H9 (cell line): ENCODE measurements at regions not wholly inside any gene's neighbourhood (a gene's known extent, or its start where the extent isn't known, plus 50 kb on each side); places are given as distances from the start of the nearest gene placed in this dataset.

Source experiments
- DNase-seq: peaks from one replicate; pipeline ENCODE4 v3.0.0-alpha.2; 2017
- H2AFZ ChIP-seq: one replicate; pipeline ENCODE4 v1.6.1; 2013; ENCODE audit warnings: mild to moderate bottlenecking, low read length, control low read depth, moderate library complexity
- H2AK5ac ChIP-seq: 2 replicates; pipeline ENCODE4 v1.6.1; 2013; ENCODE audit warnings: low read length, control low read depth, mixed read lengths; ENCODE audit not compliant: insufficient read length
- H2BK120ac ChIP-seq: one replicate; pipeline ENCODE4 v1.6.1; 2013; ENCODE audit warnings: low read depth, mild to moderate bottlenecking, low read length, control low read depth, inconsistent platforms; ENCODE audit not compliant: poor library complexity, severe bottlenecking
- H2BK12ac ChIP-seq: 2 replicates; pipeline ENCODE4 v1.6.1; 2013; ENCODE audit warnings: low read length, control low read depth, mixed read lengths, low read depth; ENCODE audit not compliant: insufficient read length
- H2BK15ac ChIP-seq: 2 replicates; pipeline ENCODE4 v1.6.1; 2013; ENCODE audit warnings: low read depth, low read length, control low read depth
- H2BK20ac ChIP-seq: one replicate; pipeline ENCODE4 v1.6.1; 2013; ENCODE audit warnings: low read depth, mild to moderate bottlenecking, low read length, control low read depth, inconsistent platforms; ENCODE audit not compliant: poor library complexity, severe bottlenecking
- H2BK5ac ChIP-seq: 2 replicates; pipeline ENCODE4 v1.6.1; 2013; ENCODE audit warnings: low read length, control low read depth, mixed read lengths; ENCODE audit not compliant: insufficient read length
- H3K14ac ChIP-seq: 2 replicates; pipeline ENCODE4 v1.6.1; 2013; ENCODE audit warnings: low read length, control low read depth; ENCODE audit not compliant: insufficient read depth
- H3K18ac ChIP-seq: 2 replicates; pipeline ENCODE4 v1.6.1; 2013; ENCODE audit warnings: low read depth, mild to moderate bottlenecking, mixed read lengths, low read length, control low read depth; ENCODE audit not compliant: insufficient read length
- H3K23ac ChIP-seq: 2 replicates; pipeline ENCODE4 v1.6.1; 2013; ENCODE audit warnings: low read length, control low read depth, mixed read lengths, low read depth; ENCODE audit not compliant: insufficient read length
- H3K23me2 ChIP-seq: 2 replicates; pipeline ENCODE4 v1.6.1; 2013; ENCODE audit warnings: low read depth, mild to moderate bottlenecking, mixed read lengths, low read length, control low read depth; ENCODE audit not compliant: insufficient read length, poor library complexity, severe bottlenecking
- H3K27ac ChIP-seq: 2 replicates; pipeline ENCODE4 v1.5.1; 2013; ENCODE audit warnings: low read length, control low read depth, mixed read lengths, low read depth; ENCODE audit not compliant: insufficient read length
- H3K27me3 ChIP-seq: 2 replicates; pipeline ENCODE4 v1.6.1; 2013; ENCODE audit warnings: low read length, control low read depth, inconsistent platforms; ENCODE audit not compliant: insufficient read depth
- H3K4ac ChIP-seq: 2 replicates; pipeline ENCODE4 v1.6.1; 2013; ENCODE audit warnings: low read depth, mild to moderate bottlenecking, control low read depth, inconsistent platforms, low read length, moderate library complexity
- H3K4me1 ChIP-seq: 2 replicates; pipeline ENCODE4 v1.6.1; 2013; ENCODE audit warnings: low read length, control low read depth, inconsistent platforms; ENCODE audit not compliant: insufficient read depth
- H3K4me2 ChIP-seq: 2 replicates; pipeline ENCODE4 v1.6.1; 2013; ENCODE audit warnings: low read length, control low read depth, mixed read lengths; ENCODE audit not compliant: insufficient read length, insufficient read depth
- H3K56ac ChIP-seq: 2 replicates; pipeline ENCODE4 v1.6.1; 2013; ENCODE audit warnings: low read depth, mild to moderate bottlenecking, mixed read lengths, low read length, control low read depth; ENCODE audit not compliant: insufficient read length
- H3K79me1 ChIP-seq: 2 replicates; pipeline ENCODE4 v1.6.1; 2013; ENCODE audit warnings: low read depth, mild to moderate bottlenecking, moderate library complexity, low read length, control low read depth, inconsistent platforms; ENCODE audit not compliant: insufficient read depth, poor library complexity, severe bottlenecking
- H3K79me2 ChIP-seq: 2 replicates; pipeline ENCODE4 v1.6.1; 2013; ENCODE audit warnings: low read length, control low read depth, inconsistent platforms; ENCODE audit not compliant: insufficient read depth
- H3K9ac ChIP-seq: 2 replicates; pipeline ENCODE4 v1.6.1; 2013; ENCODE audit warnings: low read length, control low read depth, mixed read lengths; ENCODE audit not compliant: insufficient read length; ENCODE audit errors: extremely low read depth
- H3K9me3 ChIP-seq: one replicate; pipeline ENCODE4 v1.6.1; 2013; ENCODE audit warnings: low read depth, low read length, inconsistent platforms; ENCODE audit not compliant: control insufficient read depth
- H3T11ph ChIP-seq: one replicate; pipeline ENCODE4 v1.6.1; 2013; ENCODE audit warnings: mild to moderate bottlenecking, low read length, control low read depth, inconsistent platforms
- H4K20me1 ChIP-seq: one replicate; pipeline ENCODE4 v1.6.1; 2013; ENCODE audit not compliant: control insufficient read depth, insufficient read length, insufficient read depth
- H4K5ac ChIP-seq: 2 replicates; pipeline ENCODE4 v1.6.1; 2013; ENCODE audit warnings: low read depth, mild to moderate bottlenecking, mixed read lengths, low read length, control low read depth; ENCODE audit not compliant: insufficient read length
- H4K8ac ChIP-seq: replicated peaks from 2 replicates; pipeline ENCODE4 v1.6.1; 2013; ENCODE audit warnings: low read length, control low read depth, mixed read lengths, low read depth; ENCODE audit not compliant: insufficient read length
- H4K91ac ChIP-seq: 2 replicates; pipeline ENCODE4 v1.6.1; 2013; ENCODE audit warnings: low read depth, mild to moderate bottlenecking, moderate library complexity, mixed read lengths, low read length, control low read depth; ENCODE audit not compliant: insufficient read length
- H3K27ac Mint-ChIP-seq, 3 experiments: 2 replicates in 2 of 3; 3 replicates in 1 of 3; pipeline ENCODE4 v1.8.0; 2020 to 2021; ENCODE audit warnings: mixed read lengths in 3 of 3, mild to moderate bottlenecking in 1 of 3, moderate library complexity in 1 of 3
- H3K27me3 Mint-ChIP-seq: 2 replicates; pipeline ENCODE4 v1.8.0; 2021; ENCODE audit warnings: low read depth, mild to moderate bottlenecking, moderate library complexity, mixed read lengths
- H3K36me3 Mint-ChIP-seq, 3 experiments: 2 replicates in 2 of 3; 3 replicates in 1 of 3; pipeline ENCODE4 v1.8.0; 2020 to 2021; ENCODE audit warnings: low read depth in 3 of 3, mixed read lengths in 3 of 3; ENCODE audit not compliant: insufficient read depth in 1 of 3
- H3K4me1 Mint-ChIP-seq, 2 experiments: 2 replicates each; pipeline ENCODE4 v1.8.0; 2020; ENCODE audit warnings: mixed read lengths in 2 of 2
- H3K4me3 Mint-ChIP-seq, 2 experiments: 2 replicates in 1 of 2; 3 replicates in 1 of 2; pipeline ENCODE4 v1.8.0; 2020 to 2021; ENCODE audit warnings: mild to moderate bottlenecking in 2 of 2, mixed read lengths in 2 of 2, moderate library complexity in 1 of 2
- H3K9me3 Mint-ChIP-seq, 2 experiments: 2 replicates in 1 of 2; 3 replicates in 1 of 2; pipeline ENCODE4 v1.8.0; 2020; ENCODE audit warnings: mild to moderate bottlenecking in 2 of 2, mixed read lengths in 2 of 2, moderate library complexity in 1 of 2
- CTCF ChIP-seq: fragments of 200-600 bp; sonication (generic); conservative IDR thresholded peaks from 3 replicates; pipeline ENCODE4 v1.8.0; 2021; ENCODE audit warnings: antibody characterized with exemption, mild to moderate bottlenecking
- WGBS: extraction: QIAGEN DNeasy Blood & Tissue Kit; methylation state at CpG from one replicate; pipeline ENCODE4 v1.1.7; 2013; ENCODE audit warnings: missing lambda C conversion rate, low lambda C conversion rate, mixed read lengths; ENCODE audit not compliant: insufficient read length; ENCODE audit errors: extremely low coverage; 5-methylcytosine and 5-hydroxymethylcytosine counted together

- H3K27me3 Mint-ChIP-seq: peaks cover 3% of the 10 kb centered on the region
Measured at GRCh38 chr4:81724925-81725329, 253.2 kb upstream of the RASGEF1B start.

More at GRCh38 chr4:81724925-81725329, 253.2 kb upstream of the RASGEF1B start:
- no peak overlapping the region for H2AK5ac ChIP-seq
- H2BK15ac ChIP-seq: no peak overlapping the region
- no peak overlapping the region for H3K4me2 ChIP-seq
- Mint-ChIP-seq H3K4me1 (peaks cover 0 to 8% of the 10 kb centered on the region in 2 experiments; a peak in 3 of 4 replicates), H3K4me3 (no peak overlapping the region), H3K9me3 (no peaks in the 10 kb centered on the region; a peak in 1 of 5 replicates), H3K36me3 (no peaks in the 10 kb centered on the region; a peak in 1 of 7 replicates), H3K27ac (peak overlapping the region in 1 of 3 experiments; percentile 49; a peak in 1 of 7 replicates)
- H3K4me1 ChIP-seq: no peaks in the 10 kb centered on the region
- H3K27me3 ChIP-seq: no peaks in the 10 kb centered on the region
- H3K27ac ChIP-seq: no peak overlapping the region
- H2BK5ac ChIP-seq: no peak overlapping the region
- TF ChIP-seq CTCF: no peak
- no peak overlapping the region for H3K56ac ChIP-seq
- no peak overlapping the region for H3K23ac ChIP-seq
- WGBS: no CpG with 5 or more reads among the region's 2 CpGs
- H2BK120ac ChIP-seq: no peak overlapping the region
- no peak overlapping the region for H3K14ac ChIP-seq
- H2AFZ ChIP-seq: no peak overlapping the region
- DNase-seq: no peak
- no peak overlapping the region for H3K4ac ChIP-seq
- H4K20me1 ChIP-seq: no peaks in the 10 kb centered on the region
- no peak overlapping the region for H3T11ph ChIP-seq
- H3K79me2 ChIP-seq: no peaks in the 10 kb centered on the region
- no peak overlapping the region for H4K91ac ChIP-seq
- no peaks in the 10 kb centered on the region for H3K23me2 ChIP-seq
- H3K9me3 ChIP-seq: no peaks in the 10 kb centered on the region
- no peak overlapping the region for H2BK12ac ChIP-seq
- no peak overlapping the region for H3K9ac ChIP-seq
- H2BK20ac ChIP-seq: no peak overlapping the region
- no peak overlapping the region for H4K5ac ChIP-seq
- no peak overlapping the region for H3K18ac ChIP-seq
- no peak overlapping the region for H4K8ac ChIP-seq
- no peaks in the 10 kb centered on the region for H3K79me1 ChIP-seq
